IPS DF 4.7 (cell line): ENCODE measurements at regions not wholly inside any gene's neighbourhood (a gene's known extent, or its start where the extent isn't known, plus 50 kb on each side); places are given as distances from the start of the nearest gene placed in this dataset.
"Not testable (repeated sequence)": the region's sequence is repeated elsewhere in the genome, so short reads cannot be mapped to it uniquely, and the experiment has no call there.

Experiments
- DNase-seq: peaks from one replicate; pipeline ENCODE4 v3.0.0-alpha.2; 2013; ENCODE audit warnings: low spot score; ENCODE audit errors: extremely low read depth

GRCh38 chr16:48008011-48008525 lies 147.7 kb downstream of the ABCC12 start:
- no peak for DNase-seq

- DNase-seq: no peak
Measured at GRCh38 chr16:48004141-48004695, 151.6 kb downstream of the ABCC12 start.

- DNase-seq: peak; percentile 16
Measured at GRCh38 chr16:48003206-48003907, 152.4 kb downstream of the ABCC12 start.

- no peak for DNase-seq
Measured at GRCh38 chr16:48001324-48001895, 154.4 kb downstream of the ABCC12 start.

GRCh38 chr16:48000622-48001021 lies 155.2 kb downstream of the ABCC12 start:
- DNase-seq: no peak

- DNase-seq: no peak
Measured at GRCh38 chr16:47999595-47999994, 156.2 kb downstream of the ABCC12 start.

- no peak for DNase-seq
Measured at GRCh38 chr16:47995354-47995753, 160.4 kb downstream of the ABCC12 start.

GRCh38 chr16:47991491-47991890 lies 164.3 kb downstream of the ABCC12 start:
- no peak for DNase-seq

- no peak for DNase-seq
Measured at GRCh38 chr16:47990676-47991075, 165.1 kb downstream of the ABCC12 start.

GRCh38 chr16:47987136-47987535 lies 168.7 kb downstream of the ABCC12 start:
- no peak for DNase-seq

GRCh38 chr16:47986031-47986430 lies 169.8 kb downstream of the ABCC12 start:
- no peak for DNase-seq

- DNase-seq: no peak
Measured at GRCh38 chr16:47984669-47985068, 171.1 kb downstream of the ABCC12 start.

GRCh38 chr16:47983999-47984580 lies 171.7 kb downstream of the ABCC12 start:
- no peak for DNase-seq

- DNase-seq: no peak
Measured at GRCh38 chr16:47980212-47980611, 175.6 kb downstream of the ABCC12 start.

GRCh38 chr16:47979616-47980182 lies 176.1 kb downstream of the ABCC12 start:
- DNase-seq: no peak

GRCh38 chr16:47979164-47979520 lies 176.7 kb downstream of the ABCC12 start:
- no peak for DNase-seq

GRCh38 chr16:47978491-47979163 lies 177.2 kb downstream of the ABCC12 start:
- no peak for DNase-seq

GRCh38 chr16:47977802-47978201 lies 178.0 kb downstream of the ABCC12 start:
- DNase-seq: no peak

- no peak for DNase-seq
Measured at GRCh38 chr16:47976636-47977210, 179.1 kb downstream of the ABCC12 start.

GRCh38 chr16:47974971-47975370 lies 180.8 kb downstream of the ABCC12 start:
- not testable (repeated sequence) for DNase-seq

- no peak for DNase-seq
Measured at GRCh38 chr16:47973552-47973951, 182.2 kb downstream of the ABCC12 start.
